Gastroesophageal sphincter (tissue), 3 donors: ENCODE measurements at regions not wholly inside any gene's neighbourhood (a gene's known extent, or its start where the extent isn't known, plus 50 kb on each side); places are given as distances from the start of the nearest gene placed in this dataset.

Experiments
- POLR2A ChIP-seq, 2 donors: fragments of 450-650 bp; IDR thresholded peaks; one replicate each; pipeline ENCODE4 v1.6.1; 2017; ENCODE audit warnings: antibody characterized with exemption in 2 of 2, mild to moderate bottlenecking in 2 of 2, moderate library complexity in 1 of 2
- TF ChIP-seq, protein P1 (sequence below), 4 experiments: fragments of 200-600 bp in 2 of 4; fragments of 450-650 bp in 2 of 4; sonication (generic) in 1 of 4; IDR thresholded peaks; one replicate each; pipeline ENCODE4 v1.5.1; 2017 to 2019; ENCODE audit warnings: antibody characterized with exemption in 4 of 4, mild to moderate bottlenecking in 2 of 4, moderate library complexity in 2 of 4

- no peak for TF ChIP-seq POLR2A (IDR thresholded peaks at IDR 0.05)
- TF ChIP-seq, protein P1, sequence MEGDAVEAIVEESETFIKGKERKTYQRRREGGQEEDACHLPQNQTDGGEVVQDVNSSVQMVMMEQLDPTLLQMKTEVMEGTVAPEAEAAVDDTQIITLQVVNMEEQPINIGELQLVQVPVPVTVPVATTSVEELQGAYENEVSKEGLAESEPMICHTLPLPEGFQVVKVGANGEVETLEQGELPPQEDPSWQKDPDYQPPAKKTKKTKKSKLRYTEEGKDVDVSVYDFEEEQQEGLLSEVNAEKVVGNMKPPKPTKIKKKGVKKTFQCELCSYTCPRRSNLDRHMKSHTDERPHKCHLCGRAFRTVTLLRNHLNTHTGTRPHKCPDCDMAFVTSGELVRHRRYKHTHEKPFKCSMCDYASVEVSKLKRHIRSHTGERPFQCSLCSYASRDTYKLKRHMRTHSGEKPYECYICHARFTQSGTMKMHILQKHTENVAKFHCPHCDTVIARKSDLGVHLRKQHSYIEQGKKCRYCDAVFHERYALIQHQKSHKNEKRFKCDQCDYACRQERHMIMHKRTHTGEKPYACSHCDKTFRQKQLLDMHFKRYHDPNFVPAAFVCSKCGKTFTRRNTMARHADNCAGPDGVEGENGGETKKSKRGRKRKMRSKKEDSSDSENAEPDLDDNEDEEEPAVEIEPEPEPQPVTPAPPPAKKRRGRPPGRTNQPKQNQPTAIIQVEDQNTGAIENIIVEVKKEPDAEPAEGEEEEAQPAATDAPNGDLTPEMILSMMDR (IDR thresholded peaks at IDR 0.05), result no peak
Observed at GRCh38 chr4:184895012-184895695, 69.4 kb upstream of the ACSL1 start.
